PC-3 (cell line): ENCODE measurements at regions not wholly inside any gene's neighbourhood (a gene's known extent, or its start where the extent isn't known, plus 50 kb on each side); places are given as distances from the start of the nearest gene placed in this dataset.
"Not testable (repeated sequence)": the region's sequence is repeated elsewhere in the genome, so short reads cannot be mapped to it uniquely, and the experiment has no call there.

ENCODE experiments used
- CTCF ChIP-seq: fragments of 300-600 bp; sonication (generic); conservative IDR thresholded peaks from 2 replicates; pipeline ENCODE4 v1.5.1; 2017; ENCODE audit warnings: antibody characterized with exemption, low read depth, mild to moderate bottlenecking, low read length
- EZH2 ChIP-seq: fragments of 300-600 bp; sonication (generic); IDR thresholded peaks from one replicate; pipeline ENCODE4 v1.6.1; 2017; ENCODE audit warnings: antibody characterized with exemption, mild to moderate bottlenecking, low read length; ENCODE audit not compliant: unreplicated experiment

- TF ChIP-seq CTCF, EZH2: not testable (repeated sequence)
Observed at GRCh38 chr2:58586178-58586577, 345.1 kb upstream of the FANCL start.
